Rectal smooth muscle tissue (tissue), 1 donor: ENCODE measurements at regions not wholly inside any gene's neighbourhood (a gene's known extent, or its start where the extent isn't known, plus 50 kb on each side); places are given as distances from the start of the nearest gene placed in this dataset.

ENCODE experiments used
- H3K27ac ChIP-seq: one replicate; pipeline ENCODE4 v1.7.0; 2013; ENCODE audit warnings: low read depth, low read length, inconsistent platforms
- H3K27me3 ChIP-seq: one replicate; pipeline ENCODE4 v1.7.0; 2013; ENCODE audit warnings: low read length; ENCODE audit not compliant: control insufficient read depth, insufficient read depth
- H3K36me3 ChIP-seq: one replicate; pipeline ENCODE4 v1.7.0; 2013; ENCODE audit warnings: low read length; ENCODE audit not compliant: control insufficient read depth, insufficient read depth
- H3K4me1 ChIP-seq: one replicate; pipeline ENCODE4 v1.7.0; 2013; ENCODE audit warnings: low read length; ENCODE audit not compliant: control insufficient read depth, insufficient read depth
- H3K4me3 ChIP-seq: one replicate; pipeline ENCODE4 v1.7.0; 2013; ENCODE audit warnings: low read length
- H3K9ac ChIP-seq: one replicate; pipeline ENCODE4 v1.7.0; 2013; ENCODE audit warnings: low read length

DNA sequence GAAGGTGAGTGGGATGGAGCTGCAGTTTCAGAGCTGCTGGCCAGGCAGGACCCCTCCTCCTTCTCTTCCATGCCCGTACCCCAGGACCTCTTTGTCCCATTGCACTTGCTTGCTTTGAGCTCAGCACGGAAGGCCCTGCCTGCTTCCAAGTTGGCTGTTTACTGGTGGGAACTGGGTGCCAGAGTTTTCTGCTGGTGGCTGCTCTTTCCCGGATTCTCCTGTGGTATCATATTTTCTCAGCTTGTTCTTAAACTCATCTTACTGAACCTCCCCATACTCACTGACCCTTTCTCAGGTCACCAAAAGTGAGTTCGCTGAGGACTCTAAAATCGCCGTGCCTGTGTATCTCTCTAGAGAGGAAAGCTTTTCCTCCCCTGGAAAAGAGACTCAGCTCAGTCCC lies 297.7 kb upstream of the TNP1 start:
- Histone ChIP-seq H3K9ac (no peak overlapping the region), H3K36me3 (no peaks in the 10 kb centered on the region), H3K27ac (no peak overlapping the region), H3K4me1 (no peaks in the 10 kb centered on the region), H3K27me3 (no peaks in the 10 kb centered on the region), H3K4me3 (no peak overlapping the region)

GRCh38 chr2:217156801-217157200 lies 296.9 kb upstream of the TNP1 start:
- no peaks in the 10 kb centered on the region for H3K36me3 ChIP-seq
- H3K9ac ChIP-seq = no peak overlapping the region
- no peak overlapping the region for H3K27ac ChIP-seq
- no peaks in the 10 kb centered on the region for H3K27me3 ChIP-seq
- H3K4me1 ChIP-seq = peaks cover 2% of the 10 kb centered on the region
- H3K4me3 ChIP-seq = no peak overlapping the region

DNA sequence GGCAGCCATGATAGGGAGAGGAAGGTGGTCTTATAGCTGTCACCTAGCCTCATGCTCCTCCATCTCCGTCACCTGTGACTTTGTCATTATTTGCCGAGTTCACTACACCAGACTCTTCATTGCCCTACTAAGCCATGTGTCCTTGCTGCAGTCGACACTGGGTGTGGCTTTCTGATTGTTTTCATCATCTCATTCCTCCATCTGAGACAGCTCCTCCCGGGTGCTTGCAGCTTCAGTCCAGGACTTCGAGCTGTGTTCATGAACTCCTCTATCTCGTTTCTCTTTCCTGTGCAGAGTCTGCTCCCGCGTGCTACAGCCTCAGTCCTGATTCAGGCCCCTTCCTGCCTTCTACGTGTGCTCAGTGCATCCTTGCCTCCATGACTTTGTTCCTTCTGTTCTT lies 295.1 kb upstream of the TNP1 start:
- H3K9ac ChIP-seq = no peak overlapping the region
- H3K4me1 ChIP-seq = peaks cover 2% of the 10 kb centered on the region
- H3K27ac ChIP-seq = no peak overlapping the region
- H3K36me3 ChIP-seq = no peaks in the 10 kb centered on the region
- no peak overlapping the region for H3K4me3 ChIP-seq
- no peaks in the 10 kb centered on the region for H3K27me3 ChIP-seq

DNA sequence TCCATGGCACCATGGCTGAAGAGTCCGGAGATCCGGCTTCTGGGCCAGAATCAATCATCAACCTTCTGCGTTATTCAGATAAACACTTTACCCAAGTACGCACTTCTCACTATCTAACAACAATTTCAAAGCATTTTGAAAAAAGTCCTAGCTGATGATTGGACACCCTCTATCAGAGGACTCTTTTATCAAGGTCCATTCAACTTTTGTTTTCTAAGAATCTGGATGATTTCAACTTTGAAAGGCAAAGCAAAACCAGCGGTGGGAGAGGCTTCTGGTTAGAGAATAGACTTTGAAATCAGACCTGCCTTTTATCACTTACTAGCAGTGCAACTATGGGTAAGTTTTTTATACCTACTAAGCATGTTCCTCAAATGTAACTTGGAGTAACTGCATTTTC lies 293.6 kb upstream of the TNP1 start:
- Histone ChIP-seq H3K27me3 (no peaks in the 10 kb centered on the region), H3K27ac (no peak overlapping the region), H3K4me1 (peaks cover 2% of the 10 kb centered on the region), H3K36me3 (no peaks in the 10 kb centered on the region), H3K4me3 (no peak overlapping the region), H3K9ac (no peak overlapping the region)

- H3K27me3 ChIP-seq = no peaks in the 10 kb centered on the region
- no peak overlapping the region for H3K27ac ChIP-seq
- peaks cover 2% of the 10 kb centered on the region for H3K4me1 ChIP-seq
- no peak overlapping the region for H3K9ac ChIP-seq
- H3K36me3 ChIP-seq = no peaks in the 10 kb centered on the region
- H3K4me3 ChIP-seq = no peak overlapping the region
Measured at GRCh38 chr2:217152831-217153230, 293.0 kb upstream of the TNP1 start.

GRCh38 chr2:217151509-217152206 lies 291.8 kb upstream of the TNP1 start:
- no peaks in the 10 kb centered on the region for H3K27me3 ChIP-seq
- H3K36me3 ChIP-seq = no peaks in the 10 kb centered on the region
- no peak overlapping the region for H3K4me3 ChIP-seq
- no peak overlapping the region for H3K27ac ChIP-seq
- H3K9ac ChIP-seq = no peak overlapping the region
- peaks cover 2% of the 10 kb centered on the region for H3K4me1 ChIP-seq

- Histone ChIP-seq H3K27me3 (no peaks in the 10 kb centered on the region), H3K4me3 (no peak overlapping the region), H3K36me3 (no peaks in the 10 kb centered on the region), H3K27ac (no peak overlapping the region), H3K9ac (no peak overlapping the region), H3K4me1 (peaks cover 2% of the 10 kb centered on the region)
Measured at GRCh38 chr2:217150236-217150635, 290.4 kb upstream of the TNP1 start.

DNA sequence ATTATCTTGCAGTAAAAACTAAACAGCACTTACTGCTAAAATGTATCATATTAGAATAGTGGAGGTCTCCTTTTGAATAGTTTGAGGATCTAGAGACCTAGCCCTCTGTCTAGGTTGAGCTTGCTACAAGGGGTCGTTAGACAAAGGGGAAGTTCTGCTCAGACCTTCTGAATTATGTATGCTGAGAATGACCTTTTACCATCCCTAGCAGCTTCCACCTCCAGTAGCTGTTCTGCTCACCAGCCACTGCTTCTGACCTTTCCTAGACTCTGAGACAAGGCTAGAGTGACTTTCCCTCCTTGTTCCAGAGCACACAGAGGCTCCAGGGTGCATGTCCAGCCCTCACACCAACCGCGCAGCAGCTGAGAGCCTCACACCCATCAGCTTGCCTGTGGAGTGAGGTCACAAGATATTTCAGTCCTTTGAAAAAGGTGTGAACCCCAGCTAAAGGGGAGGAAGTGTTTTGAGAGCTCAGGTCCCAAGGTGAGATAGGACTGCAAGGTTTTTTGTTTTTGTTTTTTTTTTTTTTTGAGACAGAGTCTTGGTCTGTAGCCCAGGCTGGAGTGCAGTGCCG lies 289.3 kb upstream of the TNP1 start:
- no peak overlapping the region for H3K4me3 ChIP-seq
- H3K4me1 ChIP-seq = peaks cover 2% of the 10 kb centered on the region
- H3K36me3 ChIP-seq = no peaks in the 10 kb centered on the region
- H3K27me3 ChIP-seq = no peaks in the 10 kb centered on the region
- H3K27ac ChIP-seq = no peak overlapping the region
- H3K9ac ChIP-seq = no peak overlapping the region

DNA sequence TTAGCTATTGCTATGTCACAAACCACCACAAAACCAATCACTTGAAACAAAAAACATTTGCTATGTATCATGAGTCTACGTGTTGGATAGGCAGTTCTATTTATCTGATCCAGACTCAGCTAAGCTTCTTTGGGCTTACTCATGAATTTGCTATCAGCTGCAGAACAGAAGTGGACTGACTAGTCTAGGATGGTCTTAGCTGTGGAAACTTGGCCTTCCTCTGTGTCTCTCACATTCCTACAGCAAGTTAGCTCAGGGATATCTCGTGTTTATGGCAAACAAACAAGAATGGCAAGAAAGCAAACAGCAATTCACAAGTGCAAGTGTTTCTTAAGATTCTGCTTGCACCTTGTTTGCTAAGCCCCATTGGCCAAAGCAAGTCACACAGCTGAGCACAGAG lies 288.0 kb upstream of the TNP1 start:
- Histone ChIP-seq H3K9ac (no peak overlapping the region), H3K27me3 (no peaks in the 10 kb centered on the region), H3K36me3 (no peaks in the 10 kb centered on the region), H3K4me1 (peaks cover 2% of the 10 kb centered on the region), H3K4me3 (no peak overlapping the region), H3K27ac (no peak overlapping the region)

DNA sequence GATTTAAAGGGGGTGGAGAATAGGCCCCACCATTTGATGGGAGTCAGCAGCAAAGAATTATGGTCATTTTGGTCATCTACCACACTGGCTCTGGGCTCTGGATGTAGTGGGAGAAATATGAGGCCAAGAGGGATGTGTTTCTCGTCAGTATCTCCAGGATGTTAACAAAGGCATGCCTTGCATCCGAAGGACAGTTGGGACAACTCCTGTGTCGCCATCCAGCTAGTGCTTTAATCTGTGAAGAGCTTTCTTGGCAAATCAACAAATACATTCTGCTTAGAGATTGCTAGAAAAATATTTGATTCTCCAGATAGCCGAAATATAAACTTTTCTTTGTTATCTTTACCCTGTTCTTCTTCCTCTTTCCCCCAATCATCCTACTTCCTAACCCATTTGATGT lies 287.1 kb upstream of the TNP1 start:
- no peak overlapping the region for H3K27ac ChIP-seq
- no peaks in the 10 kb centered on the region for H3K27me3 ChIP-seq
- H3K4me3 ChIP-seq = no peak overlapping the region
- H3K4me1 ChIP-seq = peaks cover 2% of the 10 kb centered on the region
- H3K36me3 ChIP-seq = no peaks in the 10 kb centered on the region
- H3K9ac ChIP-seq = no peak overlapping the region

DNA sequence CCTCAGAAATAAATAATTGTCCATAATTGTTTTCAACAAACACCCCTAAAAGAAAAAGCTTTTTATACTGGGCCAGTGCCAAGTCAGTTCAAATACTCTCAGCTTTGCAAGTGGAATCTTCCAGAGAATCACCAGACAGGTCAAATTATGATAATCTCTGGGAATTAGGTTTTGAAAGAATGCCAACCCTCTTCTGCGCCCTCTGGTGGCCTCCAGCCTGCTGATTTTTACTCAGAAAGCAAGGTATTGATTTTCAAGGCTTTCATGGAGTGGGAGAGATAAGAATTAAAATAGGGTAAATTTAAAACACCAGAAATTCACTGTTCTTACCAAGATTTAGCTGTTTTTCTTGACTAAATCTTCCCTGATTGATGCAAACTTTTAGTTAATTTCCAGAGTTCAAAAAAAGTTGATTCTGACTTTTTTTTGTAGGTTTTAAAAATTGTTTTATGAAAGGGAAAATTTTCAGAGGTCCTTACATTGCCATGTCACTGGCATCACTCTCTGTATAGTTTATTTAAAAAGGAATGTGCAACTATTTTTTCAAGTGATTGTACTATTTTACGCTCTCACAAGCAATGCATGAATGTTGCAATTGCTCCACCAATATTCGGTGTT lies 282.9 kb upstream of the TNP1 start:
- H3K4me1 ChIP-seq = no peaks in the 10 kb centered on the region
- no peak overlapping the region for H3K4me3 ChIP-seq
- no peaks in the 10 kb centered on the region for H3K27me3 ChIP-seq
- H3K36me3 ChIP-seq = no peaks in the 10 kb centered on the region
- no peak overlapping the region for H3K9ac ChIP-seq
- no peak overlapping the region for H3K27ac ChIP-seq

DNA sequence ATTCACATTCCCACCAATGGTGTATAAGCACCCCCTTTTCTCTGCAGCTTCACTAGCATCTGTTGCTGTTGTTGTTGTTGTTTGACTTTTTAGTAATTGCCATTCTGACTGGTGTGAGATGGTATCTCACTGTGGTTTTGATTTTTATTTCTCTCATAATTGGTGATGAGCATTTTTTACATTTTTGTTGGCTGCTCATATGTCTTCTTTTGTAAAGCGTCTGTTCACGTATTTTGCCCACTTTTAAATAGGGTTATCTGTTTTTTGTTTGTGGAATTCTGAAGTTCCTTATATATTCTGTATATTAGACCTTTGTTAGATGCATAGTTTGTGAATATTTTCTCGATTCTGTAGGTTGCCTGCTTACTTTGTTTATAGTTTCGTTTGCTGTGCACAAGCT lies 278.4 kb upstream of the TNP1 start:
- Histone ChIP-seq H3K27ac (no peak overlapping the region), H3K36me3 (no peaks in the 10 kb centered on the region), H3K4me3 (no peak overlapping the region), H3K4me1 (no peaks in the 10 kb centered on the region), H3K27me3 (no peaks in the 10 kb centered on the region), H3K9ac (no peak overlapping the region)

DNA sequence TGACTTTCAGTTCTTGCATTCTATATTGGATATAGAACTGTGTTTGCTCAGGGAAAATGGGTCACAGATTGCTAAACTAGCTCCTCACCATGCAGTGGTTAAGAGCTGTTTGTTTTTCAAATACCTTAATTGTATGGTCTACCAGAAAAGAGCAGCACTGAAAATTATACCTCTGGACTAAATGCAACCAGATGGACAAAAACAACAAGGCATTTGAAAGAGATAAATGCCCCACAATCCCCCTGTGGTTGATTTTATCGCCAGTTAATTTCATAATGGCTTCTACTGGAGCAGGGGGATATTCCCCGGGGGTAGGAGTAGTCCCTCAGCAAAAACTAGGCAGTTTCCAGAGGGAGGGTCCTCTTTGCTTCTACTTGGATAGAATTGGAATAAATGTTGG lies 267.9 kb upstream of the TNP1 start:
- Histone ChIP-seq H3K27me3 (no peaks in the 10 kb centered on the region), H3K4me3 (no peak overlapping the region), H3K9ac (no peak overlapping the region), H3K36me3 (no peaks in the 10 kb centered on the region), H3K27ac (no peak overlapping the region), H3K4me1 (no peaks in the 10 kb centered on the region)
